Epithelial cell of esophagus (primary cell): ENCODE measurements at regions not wholly inside any gene's neighbourhood (a gene's known extent, or its start where the extent isn't known, plus 50 kb on each side); places are given as distances from the start of the nearest gene placed in this dataset.

Source experiments
- DNase-seq: peaks from one replicate; pipeline ENCODE4 v3.0.0; 2010; ENCODE audit warnings: low read depth
- H3K4me3 ChIP-seq: 2 replicates; pipeline ENCODE4 v1.5.1; 2011; ENCODE audit warnings: mild to moderate bottlenecking, low read length, control low read depth
- CTCF ChIP-seq: IDR thresholded peaks from 2 replicates; pipeline ENCODE4 v1.5.1; 2011; ENCODE audit warnings: low read depth, mild to moderate bottlenecking, low read length, control low read depth, inconsistent platforms; ENCODE audit not compliant: insufficient read depth; ENCODE audit errors: missing control alignments

GRCh38 chr4:128715616-128716015, 93.9 kb upstream of the JADE1 start:
- no peak for TF ChIP-seq CTCF
- no peak for DNase-seq
- H3K4me3 ChIP-seq: no peak overlapping the region

- no peak overlapping the region for H3K4me3 ChIP-seq
- no peak for TF ChIP-seq CTCF
- no peak for DNase-seq
Measured at GRCh38 chr4:128711361-128711760, 98.1 kb upstream of the JADE1 start.

GRCh38 chr4:128709268-128709667, 100.2 kb upstream of the JADE1 start:
- TF ChIP-seq CTCF: no peak
- no peak for DNase-seq
- H3K4me3 ChIP-seq: no peak overlapping the region

- peak; percentile 89 for DNase-seq
- no peak overlapping the region for H3K4me3 ChIP-seq
- TF ChIP-seq CTCF: no peak
Measured at GRCh38 chr4:128707864-128708263, 101.6 kb upstream of the JADE1 start.

GRCh38 chr4:128703948-128704347, 105.6 kb upstream of the JADE1 start:
- TF ChIP-seq CTCF: no peak
- no peak for DNase-seq
- H3K4me3 ChIP-seq: no peak overlapping the region

GRCh38 chr4:128700659-128701350, 108.7 kb upstream of the JADE1 start:
- no peak for DNase-seq
- no peak overlapping the region for H3K4me3 ChIP-seq
- TF ChIP-seq CTCF: no peak

- no peak for TF ChIP-seq CTCF
- no peak overlapping the region for H3K4me3 ChIP-seq
- no peak for DNase-seq
Measured at GRCh38 chr4:128698386-128698785, 111.1 kb upstream of the JADE1 start.
